Tibial nerve (tissue), 4 donors: ENCODE measurements at regions not wholly inside any gene's neighbourhood (a gene's known extent, or its start where the extent isn't known, plus 50 kb on each side); places are given as distances from the start of the nearest gene placed in this dataset.

Experiments used
- CTCF ChIP-seq, 5 experiments: fragments of 200-600 bp in 3 of 5; fragments of 450-650 bp in 2 of 5; sonication (generic) in 3 of 5; IDR thresholded peaks; one replicate each; pipeline ENCODE4 v1.5.1; 2016 to 2019; ENCODE audit warnings: antibody characterized with exemption in 5 of 5, mild to moderate bottlenecking in 3 of 5, moderate library complexity in 2 of 5
- EP300 ChIP-seq, 2 donors: sonication (generic); formaldehyde crosslinking; IDR thresholded peaks; one replicate each; pipeline ENCODE4 v1.6.1; 2017; ENCODE audit warnings: antibody characterized with exemption in 2 of 2, mild to moderate bottlenecking in 1 of 2
- POLR2A ChIP-seq, 2 donors: fragments of 450-650 bp; IDR thresholded peaks; one replicate each; pipeline ENCODE4 v1.6.1; 2017; ENCODE audit warnings: antibody characterized with exemption in 2 of 2, mild to moderate bottlenecking in 2 of 2, moderate library complexity in 2 of 2

DNA sequence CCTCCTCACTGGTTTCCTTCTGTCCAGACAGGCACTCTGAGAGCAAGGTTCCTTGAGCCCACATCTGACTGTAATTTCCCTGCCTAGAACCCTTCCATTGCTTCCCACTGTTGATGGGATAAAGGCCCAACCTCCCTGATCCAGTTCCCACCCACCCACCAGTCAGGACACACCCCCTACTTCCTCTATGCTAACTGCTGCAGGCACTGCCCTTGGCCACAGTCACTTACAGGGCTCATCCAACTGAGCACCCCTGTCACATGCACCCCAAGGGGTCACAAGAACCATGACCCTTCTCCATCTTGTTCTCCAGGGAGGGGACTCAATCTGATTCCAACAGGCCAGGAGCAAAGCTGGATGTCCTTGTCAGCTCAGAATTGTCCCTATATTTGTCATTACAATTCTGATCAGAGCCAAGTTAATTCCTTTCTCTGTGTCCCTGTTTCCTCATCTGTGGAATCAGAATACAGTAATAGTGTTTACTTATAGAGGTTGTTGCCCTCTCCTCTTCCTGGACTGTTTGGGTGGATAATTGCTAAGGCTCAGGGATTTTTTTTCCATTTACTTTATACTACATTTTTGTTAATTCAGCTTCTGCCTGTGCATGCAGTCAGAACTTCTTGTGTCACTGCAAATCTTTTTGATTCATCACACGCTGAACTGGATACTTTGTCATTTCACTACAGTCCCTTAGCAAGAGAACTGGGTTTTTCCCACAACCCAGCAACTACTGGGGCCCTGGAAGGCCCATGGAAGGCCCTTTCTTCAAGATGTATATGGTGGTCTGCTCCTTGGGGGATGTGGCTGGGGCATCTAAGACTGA is 105.6 kb upstream of the MAMLD1 start:
- TF ChIP-seq CTCF (IDR thresholded peaks at IDR 0.05), result no peak
- TF ChIP-seq POLR2A (IDR thresholded peaks at IDR 0.05), result no peak
- no peak for TF ChIP-seq EP300 (IDR thresholded peaks at IDR 0.05)
